Endothelial cell of umbilical vein (primary cell): ENCODE measurements at regions not wholly inside any gene's neighbourhood (a gene's known extent, or its start where the extent isn't known, plus 50 kb on each side); places are given as distances from the start of the nearest gene placed in this dataset.

Experiments
- BruUV-seq: library from RNA; stranded (reverse); fragments of 400-500 nt; replicated peaks from 2 replicates; lab custom pipeline; 2021; lab: Mats Ljungman, UMichigan
- CTCF ChIA-PET: fragments of 300-600, 350-600 bp; sonication (Branson Sonifier 250); formaldehyde crosslinking; loops from one replicate; lab custom pipeline; 2021; ENCODE audit warnings: antibody characterized with exemption, inconsistent platforms; lab: Charles Lee
- POLR2A ChIA-PET: fragments of 300-600, 350-600 bp; sonication (Branson Sonifier 250); formaldehyde crosslinking; loops from one replicate; lab custom pipeline; 2021; ENCODE audit warnings: antibody characterized with exemption, inconsistent platforms; lab: Charles Lee
- DNase-seq: peaks from one replicate; pipeline ENCODE4 v3.0.0-alpha.2; 2011; ENCODE audit warnings: low read depth, low spot score
- FAIRE-seq: peaks from 2 replicates; lab custom pipeline; 2011; peaks lifted over from hg19 to GRCh38; lab: Jason Lieb, UNC
- H2AFZ ChIP-seq: 2 replicates; pipeline ENCODE4 v1.6.0; 2012; ENCODE audit warnings: low read depth, low read length, control low read depth, inconsistent platforms
- H3K27ac ChIP-seq: 2 replicates; pipeline ENCODE4 v1.5.1; 2011; ENCODE audit warnings: low read depth, mild to moderate bottlenecking, control low read depth, low read length, moderate library complexity; ENCODE audit not compliant: insufficient read depth
- H3K27me3 ChIP-seq, 2 experiments: 2 replicates each; pipeline versions ENCODE4 v1.6.0 to v1.6.1; 2011; ENCODE audit warnings: low read length in 2 of 2, mixed read lengths in 1 of 2; ENCODE audit not compliant: control insufficient read depth in 2 of 2, insufficient read depth in 2 of 2
- H3K36me3 ChIP-seq, 2 experiments: 2 replicates in 1 of 2; 3 replicates in 1 of 2; pipeline ENCODE4 v1.5.1; 2011; ENCODE audit warnings: low read length in 2 of 2, mild to moderate bottlenecking in 1 of 2, moderate library complexity in 1 of 2; ENCODE audit not compliant: control insufficient read depth in 2 of 2, insufficient read depth in 2 of 2; ENCODE audit errors: extremely low read depth in 1 of 2
- H3K4me1 ChIP-seq: 3 replicates; pipeline ENCODE4 v1.5.1; 2011; ENCODE audit warnings: mild to moderate bottlenecking, low read length; ENCODE audit not compliant: control insufficient read depth, insufficient read depth; ENCODE audit errors: extremely low read depth
- H3K4me2 ChIP-seq: 2 replicates; pipeline ENCODE4 v1.6.1; 2011; ENCODE audit warnings: low read length, control low read depth, mixed read lengths; ENCODE audit not compliant: insufficient read depth
- H3K4me3 ChIP-seq, 3 experiments: fragments of 200-600 bp in 1 of 3; sonication (generic), shearing (Covaris generic) in 1 of 3; replicated peaks in 1 of 3; 2 replicates each; pipeline ENCODE4 v1.5.1; 2011 to 2016; ENCODE audit warnings: control low read depth in 3 of 3, low read length in 3 of 3, mild to moderate bottlenecking in 2 of 3, inconsistent platforms in 1 of 3, low read depth in 1 of 3, moderate library complexity in 1 of 3; ENCODE audit not compliant: insufficient read depth in 1 of 3
- H3K79me2 ChIP-seq: 2 replicates; pipeline ENCODE4 v1.6.0; 2012; ENCODE audit warnings: low read length, inconsistent platforms; ENCODE audit not compliant: control insufficient read depth, insufficient read depth
- H3K9ac ChIP-seq: replicated peaks from 2 replicates; pipeline ENCODE3; 2011; ENCODE audit warnings: low read length, control low read depth; ENCODE audit not compliant: insufficient read depth; ENCODE audit errors: extremely low read depth
- H3K9me1 ChIP-seq: replicated peaks from 3 replicates; pipeline ENCODE4 v1.6.0; 2011; ENCODE audit warnings: mild to moderate bottlenecking, low read length; ENCODE audit not compliant: control insufficient read depth, insufficient read depth; ENCODE audit errors: extremely low read depth
- H3K9me3 ChIP-seq: replicated peaks from 2 replicates; pipeline ENCODE4 v1.5.1; 2012; ENCODE audit warnings: low read length, inconsistent platforms; ENCODE audit not compliant: control insufficient read depth, insufficient read depth
- H4K20me1 ChIP-seq: replicated peaks from 2 replicates; pipeline ENCODE3; 2011; ENCODE audit warnings: mild to moderate bottlenecking, low read length; ENCODE audit not compliant: control insufficient read depth, insufficient read depth; ENCODE audit errors: extremely low read depth
- CTCF ChIP-seq, 2 donors: IDR thresholded peaks; 1 replicate in 1 of 2; 2 replicates in 1 of 2; pipeline ENCODE4 v1.5.1; 2011; ENCODE audit warnings: low read length in 2 of 2, mild to moderate bottlenecking in 2 of 2, moderate library complexity in 2 of 2, control low read depth in 1 of 2, inconsistent platforms in 1 of 2, low read depth in 1 of 2; ENCODE audit not compliant: insufficient read depth in 1 of 2; ENCODE audit errors: extremely low read depth in 1 of 2
- EZH2 ChIP-seq: IDR thresholded peaks from 2 replicates; pipeline ENCODE4 v1.6.1; 2012; ENCODE audit warnings: borderline replicate concordance, low read depth, mild to moderate bottlenecking, moderate library complexity, low read length, inconsistent platforms; ENCODE audit not compliant: severe bottlenecking
- FOS ChIP-seq: IDR thresholded peaks from 2 replicates; pipeline ENCODE4 v1.6.1; 2011; ENCODE audit warnings: mild to moderate bottlenecking, low read length, moderate library complexity, borderline replicate concordance; ENCODE audit not compliant: insufficient read depth
- GATA2 ChIP-seq: IDR thresholded peaks from 2 replicates; pipeline ENCODE4 v1.7.0; 2011; ENCODE audit warnings: low read depth, mild to moderate bottlenecking, moderate library complexity, mixed read lengths, low read length; ENCODE audit not compliant: insufficient read length, insufficient read depth
- JUN ChIP-seq: IDR thresholded peaks from 2 replicates; pipeline ENCODE4 v1.6.1; 2011; ENCODE audit warnings: borderline replicate concordance, low read depth; ENCODE audit not compliant: insufficient read length, insufficient read depth
- MAX ChIP-seq: IDR thresholded peaks from 2 replicates; pipeline ENCODE4 v1.6.1; 2011; ENCODE audit not compliant: insufficient read depth, insufficient read length
- MYC ChIP-seq: IDR thresholded peaks from one replicate; pipeline ENCODE4 v1.6.1; 2011; ENCODE audit warnings: mild to moderate bottlenecking, low read depth, low read length
- POLR2A ChIP-seq: IDR thresholded peaks from 2 replicates; pipeline ENCODE4 v1.6.1; 2012; ENCODE audit warnings: low read depth, mild to moderate bottlenecking, control low read depth, low read length
- POLR2AphosphoS5 ChIP-seq: IDR thresholded peaks from 2 replicates; pipeline ENCODE4 v1.6.1; 2012; ENCODE audit warnings: low read depth, mild to moderate bottlenecking, control low read depth, low read length, moderate library complexity; ENCODE audit not compliant: insufficient read depth
- dilution Hi-C: fragments of 300-500 bp; cut with MboI; formaldehyde crosslinking; loops from one replicate; pipeline ENCODE4 v1.15.0; 2019; ENCODE audit warnings: low sequenced_read_pairs; ENCODE audit not compliant: extremely low pct_ligation_motif_present
- intact Hi-C: fragments of 100-400 bp; cut with micrococcal nuclease; formaldehyde crosslinking; loops from one replicate; pipeline ENCODE4 v1.10.0; 2022

- FAIRE-seq (no peak), DNase-seq (no peak)
- TF ChIP-seq FOS = no peak
- no peak for TF ChIP-seq GATA2
- TF ChIP-seq EZH2 = no peak
- TF ChIP-seq MYC = no peak
- TF ChIP-seq JUN = no peak
- no peak for TF ChIP-seq MAX
- TF ChIP-seq CTCF (IDR thresholded peaks at IDR 0.05; ENCODE audit: extremely low read depth in 1 of 2, insufficient read depth in 1 of 2, low read depth in 1 of 2, low read length in 2 of 2) = no peak
- TF ChIP-seq POLR2A = no peak
- TF ChIP-seq POLR2AphosphoS5 = no peak
- BruUV-seq = no TSS peak
- Histone ChIP-seq H3K9me1 (no peaks in the 10 kb centered on the region), H3K4me1 (peaks cover 3% of the 10 kb centered on the region), H3K4me3 (no peak overlapping the region), H3K36me3 (no peaks in the 10 kb centered on the region), H3K4me2 (no peak overlapping the region), H3K27ac (no peak overlapping the region), H3K9me3 (no peaks in the 10 kb centered on the region), H4K20me1 (no peaks in the 10 kb centered on the region), H3K79me2 (no peaks in the 10 kb centered on the region), H3K9ac (no peak overlapping the region), H2AFZ (no peak overlapping the region), H3K27me3 (no peaks in the 10 kb centered on the region)
- POLR2A ChIA-PET = no interaction called here
- CTCF ChIA-PET = no interaction called here
- intact Hi-C loops = no loop called here
- dilution Hi-C loops = no loop called here
These were observed 1114.8 kb upstream of the GJE1 start for GRCh38 chr6:141017941-141018340.
